Hypothalamus (tissue), 51 donors: ENCODE measurements at regions not wholly inside any gene's neighbourhood (a gene's known extent, or its start where the extent isn't known, plus 50 kb on each side); places are given as distances from the start of the nearest gene placed in this dataset.
A peak's percentile ranks its signal among the peaks of the same experiment; 100 is the strongest.

Source experiments
- DNase-seq, 51 donors: peaks; one replicate each; lab custom pipeline; 2025; lab: John Stamatoyannopoulos, UW

DNA sequence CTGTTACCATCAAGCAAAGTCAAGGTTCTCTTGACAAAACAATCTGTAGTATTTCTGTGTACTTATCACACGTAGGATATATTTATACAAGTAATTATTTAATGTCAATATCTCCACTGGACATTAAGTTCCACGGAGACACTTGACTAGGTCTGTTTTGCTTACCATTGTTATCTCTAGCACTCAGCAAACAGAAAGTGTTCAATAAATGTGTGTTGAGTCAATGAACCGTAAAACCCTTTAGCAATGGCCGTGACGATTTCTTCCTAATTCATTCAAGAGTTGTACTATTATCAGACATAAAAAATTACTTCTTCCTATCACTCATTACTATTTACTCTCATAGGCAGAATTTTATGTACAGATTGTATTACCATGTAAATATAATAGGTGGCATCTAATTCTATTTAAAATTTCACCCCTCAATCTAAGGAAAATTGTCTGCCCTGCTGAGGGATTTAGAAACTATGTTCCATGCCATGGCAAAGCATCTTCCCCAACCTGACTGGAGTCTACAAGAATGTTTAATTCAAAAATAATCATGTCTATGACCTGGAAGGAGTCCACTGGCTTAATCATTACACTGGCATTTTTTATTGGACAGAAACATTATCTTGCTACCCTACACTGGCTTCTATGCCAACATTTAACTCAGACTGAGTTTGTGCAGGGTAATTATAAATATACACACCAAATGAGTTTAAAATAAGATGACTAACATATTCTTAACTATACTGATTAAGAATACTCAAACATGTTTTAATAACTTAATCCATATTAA, 301.9 kb downstream of the ZEB2 start:
- no peak for DNase-seq

GRCh38 chr2:144215701-144216675, 303.9 kb downstream of the ZEB2 start:
- DNase-seq, result no peak

DNA sequence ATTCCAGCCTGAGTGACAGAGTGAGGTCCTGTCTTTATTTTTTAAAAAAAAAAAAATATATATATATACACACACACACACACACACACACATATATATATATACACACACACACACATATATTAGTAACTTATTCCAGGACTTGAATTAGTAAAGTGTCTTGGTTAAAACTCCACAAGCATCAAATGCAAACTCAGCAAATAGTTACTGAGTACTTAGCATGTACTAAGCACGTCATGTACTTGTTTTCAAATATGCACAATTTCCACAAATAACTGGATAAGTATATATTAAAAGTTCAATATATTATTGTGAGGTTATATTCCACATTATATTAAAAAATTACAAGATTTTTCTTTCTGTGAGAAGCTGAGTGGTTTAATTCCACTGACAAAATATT, 304.7 kb downstream of the ZEB2 start:
- DNase-seq, result no peak

GRCh38 chr2:144213797-144214196, 306.1 kb downstream of the ZEB2 start:
- DNase-seq, result no peak

DNA sequence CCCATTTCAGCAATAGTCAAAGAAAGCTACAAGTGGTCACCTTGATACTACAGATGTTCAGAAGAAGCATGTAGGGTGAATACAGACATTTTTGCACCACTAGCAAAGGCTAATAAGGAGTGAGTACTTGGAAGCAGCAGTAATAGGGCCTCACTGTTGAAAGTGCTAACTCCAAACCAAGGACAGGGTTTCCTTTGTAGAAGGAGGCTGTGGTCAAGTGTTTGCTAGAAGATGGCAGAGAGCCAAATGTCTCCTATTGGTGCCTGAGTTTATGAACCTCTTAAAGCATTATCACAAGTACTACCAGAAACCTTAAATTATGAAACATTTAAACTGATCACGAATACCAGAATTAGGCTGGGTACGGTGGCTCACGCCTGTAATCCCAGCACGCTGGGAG, 308.1 kb downstream of the ZEB2 start:
- no peak for DNase-seq

DNA sequence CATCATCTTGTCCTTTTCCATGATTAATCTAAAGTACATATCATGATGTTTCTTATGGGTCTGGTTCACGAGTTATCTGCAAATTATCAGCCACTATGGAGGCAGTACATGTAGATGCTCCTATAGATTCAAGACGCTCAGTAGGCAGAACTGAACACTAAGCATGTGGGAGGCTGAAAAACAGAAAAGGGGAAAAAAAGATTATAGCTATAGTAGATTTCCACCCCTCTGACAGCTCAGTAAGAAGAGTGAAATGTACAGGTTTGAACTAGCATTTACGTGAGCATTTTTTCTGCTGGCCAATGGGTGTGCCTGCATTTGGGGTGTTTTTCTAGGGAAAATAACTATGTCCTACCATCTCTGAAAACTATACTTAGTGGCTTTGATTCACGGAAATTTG, 308.9 kb downstream of the ZEB2 start:
- no peak for DNase-seq

- DNase-seq, result no peak
Measured at GRCh38 chr2:144210076-144210475, 309.8 kb downstream of the ZEB2 start.

GRCh38 chr2:144208924-144209323, 311.0 kb downstream of the ZEB2 start:
- DNase-seq, result no peak

DNA sequence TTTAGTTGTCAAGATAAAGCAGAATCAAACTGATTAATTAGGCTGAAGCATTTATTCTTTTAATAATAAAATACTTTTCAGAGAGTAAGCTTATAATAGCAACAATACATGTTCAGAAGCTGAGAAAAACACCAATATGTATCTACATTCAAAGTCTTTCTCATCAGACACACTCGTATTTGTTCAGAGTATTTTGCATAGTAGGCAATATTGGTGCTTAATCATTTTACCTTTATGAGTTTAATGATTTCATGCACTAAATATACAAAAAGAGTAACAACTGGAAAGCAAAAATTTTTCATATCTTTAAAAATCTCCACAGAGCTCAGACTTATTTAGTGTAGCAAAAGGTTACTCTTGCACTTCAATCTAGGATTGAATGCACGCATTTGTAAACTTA, 313.9 kb downstream of the ZEB2 start:
- DNase-seq, result no peak

GRCh38 chr2:144201868-144202468, 318.0 kb downstream of the ZEB2 start:
- DNase-seq, result no peak

DNA sequence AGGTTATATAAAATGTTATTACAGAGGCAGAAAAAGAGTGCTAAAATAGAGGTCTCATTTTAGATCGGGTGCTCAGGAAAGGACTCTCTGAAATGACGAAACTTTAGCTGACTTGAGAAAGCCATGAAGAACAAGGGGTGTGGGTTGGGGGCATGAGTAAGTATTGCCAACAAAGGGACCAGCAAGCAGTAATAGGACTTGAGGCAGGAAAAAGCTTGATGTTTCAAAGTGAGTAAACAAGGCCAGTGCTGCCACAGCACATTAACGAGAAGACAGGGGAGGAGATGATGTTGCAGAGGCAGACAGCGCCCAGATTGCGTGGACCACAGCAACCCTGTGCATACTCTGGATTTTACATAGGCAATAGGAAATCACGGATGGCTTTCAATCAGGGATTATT, 318.8 kb downstream of the ZEB2 start:
- no peak for DNase-seq

- no peak for DNase-seq
Measured at GRCh38 chr2:144198116-144198515, 321.8 kb downstream of the ZEB2 start.

GRCh38 chr2:144194326-144195071, 325.4 kb downstream of the ZEB2 start:
- no peak for DNase-seq

DNA sequence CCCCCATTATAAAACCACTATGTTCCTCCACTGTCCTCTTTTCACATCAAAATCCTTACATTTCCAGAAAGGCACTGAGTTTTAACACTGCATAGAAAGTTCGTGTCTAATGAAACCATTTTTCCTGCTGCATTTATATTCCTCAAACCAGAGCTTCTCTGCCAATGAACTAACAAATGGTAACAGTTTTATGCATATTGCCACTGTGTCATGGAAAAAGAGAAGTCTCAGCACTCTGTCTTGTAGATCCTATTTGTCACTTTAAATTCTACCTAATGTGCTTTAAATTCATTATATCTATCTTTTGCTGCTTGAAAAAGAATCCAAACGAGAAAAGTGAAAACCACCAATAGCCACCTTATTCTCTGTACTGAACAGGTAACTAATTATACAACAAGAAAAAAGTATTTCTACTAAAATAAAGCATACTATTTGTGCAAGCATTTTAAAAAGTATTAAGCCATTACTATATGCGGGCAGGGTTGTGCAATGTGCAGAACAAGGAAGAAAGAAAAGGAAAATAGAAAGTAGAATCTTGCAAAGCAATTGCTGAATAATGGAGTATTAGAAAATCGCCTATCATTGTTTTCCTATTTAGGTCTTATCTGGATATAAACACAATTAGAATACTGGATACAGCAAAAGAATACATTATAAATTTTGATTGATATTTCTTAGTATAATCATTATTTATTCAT, 328.9 kb downstream of the ZEB2 start:
- DNase-seq, result no peak

GRCh38 chr2:144183727-144184126, 336.2 kb downstream of the ZEB2 start:
- DNase-seq, result peak in 1 of 51 donors; percentile 19

DNA sequence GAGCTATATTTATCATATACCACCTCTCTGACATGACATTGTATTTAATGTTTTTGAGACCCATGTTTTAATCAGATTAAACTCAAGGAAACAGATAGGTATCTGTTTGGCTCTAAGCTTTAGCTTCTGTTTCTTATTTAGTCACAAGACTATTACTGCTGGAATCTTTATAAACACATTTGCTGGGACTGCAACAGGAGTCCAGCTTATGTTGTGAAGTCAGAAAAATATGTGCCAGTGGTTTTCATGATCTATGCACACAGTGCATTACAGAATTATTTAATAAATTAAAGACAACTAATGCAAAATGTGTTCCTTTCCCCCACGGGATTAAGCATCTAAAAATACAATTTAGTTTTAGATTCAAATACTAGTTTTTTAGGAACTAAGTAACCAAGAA, 338.9 kb downstream of the ZEB2 start:
- DNase-seq, result no peak

- DNase-seq, result no peak
Measured at GRCh38 chr2:144180131-144180530, 339.8 kb downstream of the ZEB2 start.

DNA sequence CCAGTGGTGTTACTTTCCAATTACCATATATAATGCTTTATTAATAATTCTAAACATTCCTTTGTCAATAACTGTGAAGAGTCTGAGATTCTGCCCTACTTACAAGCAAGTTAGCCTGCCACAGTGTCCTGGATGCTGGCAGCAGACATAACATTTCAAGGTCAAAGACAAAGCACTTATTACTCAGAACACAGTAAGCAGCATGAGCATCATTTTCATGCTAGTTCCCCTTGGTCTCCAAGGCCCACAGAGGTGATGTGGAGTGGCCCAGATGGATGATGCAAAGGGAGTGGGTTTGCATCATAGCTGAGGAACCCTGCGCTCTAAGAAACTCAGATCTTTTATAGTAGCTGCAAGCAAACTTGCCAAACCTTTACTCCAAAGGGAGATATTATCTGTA, 349.7 kb downstream of the ZEB2 start:
- DNase-seq, result no peak

DNA sequence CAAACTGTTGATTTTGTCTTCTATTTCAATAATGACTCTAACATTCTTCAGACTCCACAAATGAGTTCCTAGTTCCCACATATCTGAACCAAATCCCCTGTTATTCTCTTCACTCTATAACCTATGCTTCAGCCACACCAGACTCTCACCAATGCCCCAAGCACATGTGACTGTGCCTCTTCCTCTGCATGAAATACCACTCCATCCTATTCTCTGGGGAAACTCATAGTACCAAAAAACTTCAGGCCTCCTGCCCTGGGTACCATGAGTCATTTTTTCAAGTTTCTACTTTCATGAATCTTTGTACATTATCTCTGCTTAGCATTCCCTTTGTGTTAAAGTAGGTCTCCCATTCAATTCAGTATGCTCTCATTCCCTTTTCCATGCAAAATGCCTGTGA, 353.2 kb downstream of the ZEB2 start:
- no peak for DNase-seq
